AG04449 (cell line): ENCODE measurements at regions not wholly inside any gene's neighbourhood (a gene's known extent, or its start where the extent isn't known, plus 50 kb on each side); places are given as distances from the start of the nearest gene placed in this dataset.

Experiments
- CTCF ChIA-PET: fragments of 350-600 bp; formaldehyde crosslinking; extraction: SDS; loops from one replicate; lab custom pipeline; 2021; ENCODE audit warnings: antibody characterized with exemption; lab: Yijun Ruan, JAX
- POLR2A ChIA-PET: fragments of 400-600, 350-600 bp; formaldehyde crosslinking; extraction: SDS; loops from one replicate; lab custom pipeline; 2020; ENCODE audit warnings: antibody characterized with exemption, inconsistent platforms; lab: Yijun Ruan, JAX
- DNase-seq: peaks from one replicate; pipeline ENCODE4 v3.0.0-alpha.2; 2010; ENCODE audit warnings: low read depth, low spot score
- H3K4me3 ChIP-seq: 2 replicates; pipeline ENCODE4 v1.5.1; 2011; ENCODE audit warnings: low read depth, mild to moderate bottlenecking, control low read depth, low read length
- TF ChIP-seq, protein P1 (sequence below): IDR thresholded peaks from one replicate; pipeline ENCODE4 v1.5.1; 2011; ENCODE audit warnings: mild to moderate bottlenecking, moderate library complexity, low read length, control low read depth, inconsistent platforms; ENCODE audit not compliant: insufficient read depth; ENCODE audit errors: missing control alignments

DNA sequence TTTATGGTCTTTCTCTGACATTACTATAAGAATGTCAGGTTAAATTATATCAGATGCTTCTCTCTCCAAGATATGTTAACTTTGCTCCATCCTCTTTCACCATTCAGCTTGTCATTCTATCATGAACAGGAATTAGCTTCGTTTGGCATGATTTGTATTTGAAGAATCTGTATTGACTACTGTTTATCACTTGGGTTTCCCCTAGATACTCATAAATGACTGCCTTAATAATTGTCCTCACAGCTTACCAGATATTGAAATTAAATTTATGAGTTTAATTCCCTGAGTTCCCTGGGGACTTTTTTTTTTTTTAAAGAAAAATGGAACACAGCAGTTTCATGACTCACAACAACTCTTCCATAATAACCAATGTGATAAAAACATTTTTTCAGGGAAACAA, 76.2 kb upstream of the EOLA2 start:
- TF ChIP-seq, protein P1, sequence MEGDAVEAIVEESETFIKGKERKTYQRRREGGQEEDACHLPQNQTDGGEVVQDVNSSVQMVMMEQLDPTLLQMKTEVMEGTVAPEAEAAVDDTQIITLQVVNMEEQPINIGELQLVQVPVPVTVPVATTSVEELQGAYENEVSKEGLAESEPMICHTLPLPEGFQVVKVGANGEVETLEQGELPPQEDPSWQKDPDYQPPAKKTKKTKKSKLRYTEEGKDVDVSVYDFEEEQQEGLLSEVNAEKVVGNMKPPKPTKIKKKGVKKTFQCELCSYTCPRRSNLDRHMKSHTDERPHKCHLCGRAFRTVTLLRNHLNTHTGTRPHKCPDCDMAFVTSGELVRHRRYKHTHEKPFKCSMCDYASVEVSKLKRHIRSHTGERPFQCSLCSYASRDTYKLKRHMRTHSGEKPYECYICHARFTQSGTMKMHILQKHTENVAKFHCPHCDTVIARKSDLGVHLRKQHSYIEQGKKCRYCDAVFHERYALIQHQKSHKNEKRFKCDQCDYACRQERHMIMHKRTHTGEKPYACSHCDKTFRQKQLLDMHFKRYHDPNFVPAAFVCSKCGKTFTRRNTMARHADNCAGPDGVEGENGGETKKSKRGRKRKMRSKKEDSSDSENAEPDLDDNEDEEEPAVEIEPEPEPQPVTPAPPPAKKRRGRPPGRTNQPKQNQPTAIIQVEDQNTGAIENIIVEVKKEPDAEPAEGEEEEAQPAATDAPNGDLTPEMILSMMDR = no peak
- ChIA-PET CTCF (no interaction called here), POLR2A (no interaction called here)
- no peak overlapping the region for H3K4me3 ChIP-seq
- DNase-seq = no peak

DNA sequence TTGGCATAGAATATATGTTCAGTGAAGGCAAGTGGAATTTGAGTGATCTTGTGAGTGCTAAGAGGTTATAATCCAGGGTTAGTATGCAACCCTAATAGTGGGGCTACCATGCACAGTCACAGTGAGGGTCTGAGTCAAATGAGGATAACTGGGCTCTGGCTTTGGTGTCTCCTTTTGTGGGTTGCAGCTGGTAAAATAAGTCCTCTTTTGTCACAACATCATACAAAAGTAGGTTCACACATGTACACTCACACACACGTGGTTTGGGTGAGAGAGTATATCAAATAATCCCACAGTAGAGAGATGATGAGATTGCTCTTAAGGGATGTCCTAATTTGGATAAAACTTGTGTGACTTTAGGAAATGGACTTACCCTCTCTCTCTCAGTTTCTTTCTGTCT, 79.6 kb upstream of the EOLA2 start:
- CTCF ChIA-PET = no interaction called here
- POLR2A ChIA-PET = no interaction called here
- H3K4me3 ChIP-seq = no peak overlapping the region
- no peak for DNase-seq
- TF ChIP-seq, protein P1 = no peak

DNA sequence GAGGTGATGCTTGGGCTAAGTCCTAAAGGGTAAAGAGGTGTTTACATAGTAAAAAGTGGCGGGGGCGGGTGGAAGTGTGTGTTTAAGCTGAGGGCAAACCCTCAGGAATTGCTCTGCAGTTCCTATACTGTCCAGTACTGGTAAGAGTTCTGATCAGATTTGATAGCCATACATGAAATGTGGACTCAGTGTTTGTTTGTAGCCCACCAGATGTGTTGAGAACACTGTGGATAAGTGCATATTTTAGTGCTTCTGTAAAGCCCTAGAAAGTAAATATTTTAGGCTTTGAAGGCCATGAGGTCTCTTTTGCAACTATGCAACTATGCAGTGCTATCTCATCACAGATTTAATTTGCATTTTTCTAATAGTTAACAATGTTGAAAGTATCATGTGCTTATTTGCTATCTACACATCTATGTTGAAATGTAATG, 80.7 kb upstream of the EOLA2 start:
- POLR2A ChIA-PET = no interaction called here
- CTCF ChIA-PET = no interaction called here
- no peak for DNase-seq
- TF ChIP-seq, protein P1 = no peak
- no peak overlapping the region for H3K4me3 ChIP-seq

DNA sequence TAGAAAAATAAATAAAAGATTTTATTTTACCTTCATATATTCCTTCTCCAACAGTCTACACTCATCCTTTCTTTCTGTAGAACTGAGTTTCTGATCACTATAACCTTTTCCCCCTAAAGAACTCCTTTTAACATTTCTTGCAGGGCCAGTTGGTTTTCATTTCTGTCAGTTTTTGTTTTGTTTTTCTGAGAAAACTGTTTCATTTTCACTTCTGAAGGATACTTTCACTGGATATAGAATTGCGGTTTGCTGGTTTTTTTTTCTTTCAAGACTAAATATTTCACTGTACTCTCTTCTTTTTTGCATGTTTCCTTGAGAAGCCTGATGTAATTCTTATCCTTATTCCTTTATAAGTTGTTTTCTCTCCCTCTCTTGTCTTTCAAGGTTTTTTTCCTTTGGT, 90.4 kb upstream of the EOLA2 start:
- H3K4me3 ChIP-seq = no peak overlapping the region
- ChIA-PET CTCF (no interaction called here), POLR2A (no interaction called here)
- TF ChIP-seq, protein P1 = no peak
- no peak for DNase-seq

DNA sequence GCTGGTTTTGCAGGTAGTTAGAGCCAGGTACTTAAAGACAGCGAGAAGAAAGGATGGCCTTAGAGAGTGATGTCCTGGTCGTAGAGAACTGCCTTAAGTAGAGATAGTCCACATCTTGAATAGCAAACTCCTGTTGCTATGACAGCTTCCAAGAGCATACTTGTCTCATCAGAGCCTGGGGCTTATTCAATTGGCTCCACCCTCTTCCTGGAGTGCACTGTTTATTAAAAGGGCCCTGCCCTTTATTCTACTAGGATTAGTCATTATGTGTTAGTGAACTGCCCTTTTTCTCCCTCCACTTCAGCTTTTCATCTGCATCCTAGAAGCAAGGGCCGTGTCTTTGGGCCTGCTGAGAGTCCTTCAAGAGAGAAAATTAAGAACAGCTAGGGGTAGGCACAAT, 94.5 kb upstream of the EOLA2 start:
- CTCF ChIA-PET = interaction anchor here (1.3 kb wide), 1 partner anchor 331 kb away, joined by 3 read pairs; no protein-coding TSS in a partner anchor
- POLR2A ChIA-PET = interaction anchor here (0.8 kb wide), 1 partner anchor 332 kb away, joined by 3 read pairs; no protein-coding TSS in a partner anchor
- no peak overlapping the region for H3K4me3 ChIP-seq
- TF ChIP-seq, protein P1 = no peak
- no peak for DNase-seq

DNA sequence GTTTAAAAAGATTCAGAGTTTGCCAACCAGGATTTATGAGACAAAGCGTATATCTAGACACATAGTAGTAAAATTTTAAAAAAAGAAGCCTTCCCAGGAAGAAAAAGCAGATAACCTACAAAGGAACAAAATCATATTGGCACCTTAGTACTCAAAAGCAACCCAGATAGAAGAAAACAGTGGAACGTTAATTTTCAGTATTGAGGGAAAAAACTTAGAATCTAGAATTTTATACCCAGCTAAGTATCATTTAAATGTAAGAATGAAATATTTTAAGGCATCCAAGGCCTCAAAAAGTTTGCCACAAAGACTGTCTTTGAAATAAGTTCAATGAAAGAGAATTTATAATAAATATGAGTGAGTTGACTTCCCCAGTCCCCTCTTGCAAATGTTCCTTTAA, 96.5 kb upstream of the EOLA2 start:
- H3K4me3 ChIP-seq = no peak overlapping the region
- DNase-seq = no peak
- TF ChIP-seq, protein P1 = no peak
- ChIA-PET CTCF (interaction anchor here (1.1 kb wide), 1 partner anchor 84 kb away, joined by 3 read pairs; no protein-coding TSS in a partner anchor), POLR2A (no interaction called here)
